GM19463 (cell line): ENCODE measurements at regions not wholly inside any gene's neighbourhood (a gene's known extent, or its start where the extent isn't known, plus 50 kb on each side); places are given as distances from the start of the nearest gene placed in this dataset.
A peak's percentile ranks its signal among the peaks of the same experiment; 100 is the strongest.
"Not testable (repeated sequence)": the region's sequence is repeated elsewhere in the genome, so short reads cannot be mapped to it uniquely, and the experiment has no call there.

Source experiments
- ATAC-seq: cut with Tn5 transposase; IDR thresholded peaks from one replicate; pipeline ENCODE4 v1.9.1; 2021; ENCODE audit warnings: mild to moderate bottlenecking, moderate library complexity; ENCODE audit not compliant: unreplicated experiment

GRCh38 chr2:87075054-87075790 lies 53.6 kb upstream of the PLGLB1 start:
- ATAC-seq: not testable (repeated sequence)

GRCh38 chr2:87075791-87076252 lies 54.2 kb upstream of the PLGLB1 start:
- ATAC-seq: peak; percentile 28

- ATAC-seq: peak; percentile 86
Observed at GRCh38 chr2:87076253-87077123, 54.8 kb upstream of the PLGLB1 start.

- not testable (repeated sequence) for ATAC-seq
Observed at GRCh38 chr2:87077124-87077446, 55.4 kb upstream of the PLGLB1 start.

- ATAC-seq: not testable (repeated sequence)
Observed at GRCh38 chr2:87081727-87082126, 60.1 kb upstream of the PLGLB1 start.

- ATAC-seq: not testable (repeated sequence)
Observed at GRCh38 chr2:87088079-87088478, 66.4 kb upstream of the PLGLB1 start.

GRCh38 chr2:87089401-87089800 lies 67.8 kb upstream of the PLGLB1 start:
- not testable (repeated sequence) for ATAC-seq

GRCh38 chr2:87093252-87093651 lies 71.6 kb upstream of the PLGLB1 start:
- not testable (repeated sequence) for ATAC-seq

GRCh38 chr2:87093937-87094529 lies 72.4 kb upstream of the PLGLB1 start:
- ATAC-seq: not testable (repeated sequence)

- not testable (repeated sequence) for ATAC-seq
Observed at GRCh38 chr2:87095804-87096203, 74.2 kb upstream of the PLGLB1 start.

GRCh38 chr2:87128761-87129553 lies 107.3 kb upstream of the PLGLB1 start:
- not testable (repeated sequence) for ATAC-seq

GRCh38 chr2:87132577-87132976 lies 110.9 kb upstream of the PLGLB1 start:
- not testable (repeated sequence) for ATAC-seq

GRCh38 chr2:87151835-87152493 lies 130.3 kb upstream of the PLGLB1 start:
- ATAC-seq: not testable (repeated sequence)

GRCh38 chr2:87174454-87174853 lies 152.8 kb upstream of the PLGLB1 start:
- not testable (repeated sequence) for ATAC-seq

- ATAC-seq: not testable (repeated sequence)
Observed at GRCh38 chr2:87183373-87183772, 161.7 kb upstream of the PLGLB1 start.

- not testable (repeated sequence) for ATAC-seq
Observed at GRCh38 chr2:87184260-87184659, 162.6 kb upstream of the PLGLB1 start.

GRCh38 chr2:87189214-87189613 lies 167.6 kb upstream of the PLGLB1 start:
- not testable (repeated sequence) for ATAC-seq

GRCh38 chr2:87193336-87193735 lies 171.7 kb upstream of the PLGLB1 start:
- not testable (repeated sequence) for ATAC-seq

GRCh38 chr2:87194254-87194999 lies 172.8 kb upstream of the PLGLB1 start:
- not testable (repeated sequence) for ATAC-seq
